GM20000 (cell line): ENCODE measurements at regions not wholly inside any gene's neighbourhood (a gene's known extent, or its start where the extent isn't known, plus 50 kb on each side); places are given as distances from the start of the nearest gene placed in this dataset.

Source experiments
- DNase-seq: peaks from one replicate; pipeline ENCODE4 v3.0.0; 2012; ENCODE audit warnings: low spot score
- TF ChIP-seq, protein P1 (sequence below): IDR thresholded peaks from 2 replicates; pipeline ENCODE4 v1.5.1; 2012; ENCODE audit warnings: mild to moderate bottlenecking, control low read depth; ENCODE audit errors: extremely low read depth, missing control alignments

GRCh38 chrX:11908371-11908770 is 150.3 kb downstream of the MSL3 start:
- TF ChIP-seq, protein P1, sequence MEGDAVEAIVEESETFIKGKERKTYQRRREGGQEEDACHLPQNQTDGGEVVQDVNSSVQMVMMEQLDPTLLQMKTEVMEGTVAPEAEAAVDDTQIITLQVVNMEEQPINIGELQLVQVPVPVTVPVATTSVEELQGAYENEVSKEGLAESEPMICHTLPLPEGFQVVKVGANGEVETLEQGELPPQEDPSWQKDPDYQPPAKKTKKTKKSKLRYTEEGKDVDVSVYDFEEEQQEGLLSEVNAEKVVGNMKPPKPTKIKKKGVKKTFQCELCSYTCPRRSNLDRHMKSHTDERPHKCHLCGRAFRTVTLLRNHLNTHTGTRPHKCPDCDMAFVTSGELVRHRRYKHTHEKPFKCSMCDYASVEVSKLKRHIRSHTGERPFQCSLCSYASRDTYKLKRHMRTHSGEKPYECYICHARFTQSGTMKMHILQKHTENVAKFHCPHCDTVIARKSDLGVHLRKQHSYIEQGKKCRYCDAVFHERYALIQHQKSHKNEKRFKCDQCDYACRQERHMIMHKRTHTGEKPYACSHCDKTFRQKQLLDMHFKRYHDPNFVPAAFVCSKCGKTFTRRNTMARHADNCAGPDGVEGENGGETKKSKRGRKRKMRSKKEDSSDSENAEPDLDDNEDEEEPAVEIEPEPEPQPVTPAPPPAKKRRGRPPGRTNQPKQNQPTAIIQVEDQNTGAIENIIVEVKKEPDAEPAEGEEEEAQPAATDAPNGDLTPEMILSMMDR: no peak
- peak; percentile 21 for DNase-seq

- DNase-seq: no peak
- TF ChIP-seq, protein P1: no peak
Measured at GRCh38 chrX:11913001-11913400, 155.0 kb downstream of the MSL3 start.

GRCh38 chrX:11929476-11929875 is 171.4 kb downstream of the MSL3 start:
- DNase-seq: no peak
- TF ChIP-seq, protein P1: no peak

- TF ChIP-seq, protein P1: no peak
- DNase-seq: no peak
Measured at GRCh38 chrX:11932423-11932822, 174.4 kb downstream of the MSL3 start.

- TF ChIP-seq, protein P1: no peak
- no peak for DNase-seq
Measured at GRCh38 chrX:11934089-11934488, 176.1 kb downstream of the MSL3 start.

DNA sequence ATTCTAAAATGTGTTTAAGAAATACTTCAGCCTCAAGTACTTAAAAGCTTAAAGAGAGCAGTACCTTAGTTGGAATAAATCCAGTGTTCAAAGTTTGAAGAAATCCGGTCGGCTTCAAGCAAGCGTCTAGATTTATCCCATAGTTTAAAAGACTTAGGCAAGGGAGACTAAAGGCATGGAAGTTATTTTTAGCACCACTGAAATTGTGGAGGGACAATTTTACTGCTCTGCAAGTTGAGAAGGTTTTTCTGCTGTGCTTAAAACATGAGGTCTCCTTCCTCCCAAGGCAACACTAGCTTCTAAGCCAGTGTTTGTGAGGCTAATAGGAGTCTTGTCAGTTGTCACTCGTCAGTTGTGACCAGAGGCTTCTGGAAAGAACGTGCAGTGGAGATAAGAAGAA is 183.5 kb downstream of the MSL3 start:
- no peak for DNase-seq
- TF ChIP-seq, protein P1: no peak

- TF ChIP-seq, protein P1: no peak
- peak; percentile 13 for DNase-seq
Measured at GRCh38 chrX:11944501-11944900, 186.5 kb downstream of the MSL3 start.
